Ishikawa (cell line): ENCODE measurements at regions not wholly inside any gene's neighbourhood (a gene's known extent, or its start where the extent isn't known, plus 50 kb on each side); places are given as distances from the start of the nearest gene placed in this dataset.

Experiments
- CEBPB ChIP-seq: IDR thresholded peaks from 2 replicates; pipeline ENCODE4 v1.6.1; 2012
- CREB1 ChIP-seq: IDR thresholded peaks from 2 replicates; pipeline ENCODE4 v1.6.1; 2012; ENCODE audit warnings: low read depth
- EGR1 ChIP-seq: IDR thresholded peaks from 2 replicates; pipeline ENCODE4 v1.6.1; 2012
- EP300 ChIP-seq: IDR thresholded peaks from 2 replicates; pipeline ENCODE4 v1.6.1; 2012; ENCODE audit warnings: borderline replicate concordance
- FOXM1 ChIP-seq: IDR thresholded peaks from 2 replicates; pipeline ENCODE4 v1.6.1; 2012; ENCODE audit warnings: low read depth, borderline replicate concordance
- NFIC ChIP-seq: IDR thresholded peaks from 2 replicates; pipeline ENCODE4 v1.6.1; 2012
- RAD21 ChIP-seq: IDR thresholded peaks from 2 replicates; pipeline ENCODE4 v1.6.1; 2012; ENCODE audit warnings: low read depth
- TAF1 ChIP-seq: IDR thresholded peaks from 2 replicates; pipeline ENCODE4 v1.6.1; 2012; ENCODE audit warnings: low read depth, mild to moderate bottlenecking
- TCF12 ChIP-seq: IDR thresholded peaks from 2 replicates; pipeline ENCODE4 v1.6.1; 2012; ENCODE audit warnings: low read depth
- TEAD4 ChIP-seq: IDR thresholded peaks from 2 replicates; pipeline ENCODE4 v1.6.1; 2012
- YY1 ChIP-seq: IDR thresholded peaks from 2 replicates; pipeline ENCODE4 v1.6.1; 2012; ENCODE audit warnings: low read depth
- ZBTB7A ChIP-seq: IDR thresholded peaks from 2 replicates; pipeline ENCODE4 v1.6.1; 2012; ENCODE audit warnings: low read depth
- TF ChIP-seq, protein P1 (sequence below): IDR thresholded peaks from 2 replicates; pipeline ENCODE4 v1.6.1; 2012
- TF ChIP-seq, protein P2 (sequence below): IDR thresholded peaks from 2 replicates; pipeline ENCODE4 v1.6.1; 2012
- TF ChIP-seq, protein P3 (sequence below): IDR thresholded peaks from 2 replicates; pipeline ENCODE4 v1.6.1; 2012; ENCODE audit warnings: low read depth, mild to moderate bottlenecking

DNA sequence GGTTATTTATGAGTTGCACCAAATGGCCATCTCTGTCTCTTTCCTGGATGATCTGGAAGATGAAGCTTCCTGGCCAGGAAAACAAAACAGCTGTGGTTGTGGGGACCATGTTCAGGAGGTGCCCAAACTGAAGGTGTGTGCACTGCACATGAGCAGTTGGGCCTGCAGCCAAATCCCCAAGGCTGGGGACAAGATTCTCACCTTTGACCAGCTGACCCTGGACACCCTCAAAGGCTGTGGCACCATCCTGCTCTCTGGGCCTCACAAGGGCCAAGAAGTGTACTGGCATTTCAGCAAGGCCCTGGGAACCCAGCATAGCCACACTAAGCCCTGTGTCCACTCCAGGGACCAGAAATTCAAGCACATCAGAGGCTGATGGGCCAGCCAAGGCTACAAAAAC lies 84.2 kb downstream of the KCNRG start:
- TF ChIP-seq FOXM1 = no peak
- TF ChIP-seq, protein P1, sequence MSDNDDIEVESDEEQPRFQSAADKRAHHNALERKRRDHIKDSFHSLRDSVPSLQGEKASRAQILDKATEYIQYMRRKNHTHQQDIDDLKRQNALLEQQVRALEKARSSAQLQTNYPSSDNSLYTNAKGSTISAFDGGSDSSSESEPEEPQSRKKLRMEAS = no peak
- no peak for TF ChIP-seq EGR1
- TF ChIP-seq CREB1 = no peak
- TF ChIP-seq, protein P2, sequence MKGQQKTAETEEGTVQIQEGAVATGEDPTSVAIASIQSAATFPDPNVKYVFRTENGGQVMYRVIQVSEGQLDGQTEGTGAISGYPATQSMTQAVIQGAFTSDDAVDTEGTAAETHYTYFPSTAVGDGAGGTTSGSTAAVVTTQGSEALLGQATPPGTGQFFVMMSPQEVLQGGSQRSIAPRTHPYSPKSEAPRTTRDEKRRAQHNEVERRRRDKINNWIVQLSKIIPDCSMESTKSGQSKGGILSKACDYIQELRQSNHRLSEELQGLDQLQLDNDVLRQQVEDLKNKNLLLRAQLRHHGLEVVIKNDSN = no peak
- TF ChIP-seq CEBPB = no peak
- no peak for TF ChIP-seq NFIC
- TF ChIP-seq RAD21 = no peak
- no peak for TF ChIP-seq YY1
- no peak for TF ChIP-seq ZBTB7A
- TF ChIP-seq TEAD4 = no peak

DNA sequence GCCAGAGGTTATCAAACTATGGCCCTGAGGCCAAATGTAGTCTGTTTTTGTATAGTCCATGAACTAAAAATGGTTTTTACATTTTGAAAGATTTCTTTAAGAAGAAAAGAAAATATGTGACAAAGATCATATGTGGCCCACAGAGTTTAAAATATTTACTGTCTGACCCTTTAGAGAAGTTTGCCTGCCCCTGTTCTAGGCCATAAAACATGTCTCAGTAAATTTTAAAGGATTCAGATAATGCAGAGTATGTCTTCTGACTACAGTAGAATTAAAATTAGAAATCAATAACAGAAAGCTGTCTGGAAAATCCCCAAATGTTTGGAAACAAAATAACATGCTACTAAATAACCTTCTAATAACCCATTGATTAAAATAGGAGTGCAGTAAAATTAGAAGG lies 86.3 kb downstream of the KCNRG start:
- TF ChIP-seq NFIC = no peak
- no peak for TF ChIP-seq FOXM1
- TF ChIP-seq CEBPB = no peak
- no peak for TF ChIP-seq CREB1
- TF ChIP-seq TAF1 = no peak
- no peak for TF ChIP-seq YY1
- TF ChIP-seq RAD21 = no peak
- TF ChIP-seq, protein P3, sequence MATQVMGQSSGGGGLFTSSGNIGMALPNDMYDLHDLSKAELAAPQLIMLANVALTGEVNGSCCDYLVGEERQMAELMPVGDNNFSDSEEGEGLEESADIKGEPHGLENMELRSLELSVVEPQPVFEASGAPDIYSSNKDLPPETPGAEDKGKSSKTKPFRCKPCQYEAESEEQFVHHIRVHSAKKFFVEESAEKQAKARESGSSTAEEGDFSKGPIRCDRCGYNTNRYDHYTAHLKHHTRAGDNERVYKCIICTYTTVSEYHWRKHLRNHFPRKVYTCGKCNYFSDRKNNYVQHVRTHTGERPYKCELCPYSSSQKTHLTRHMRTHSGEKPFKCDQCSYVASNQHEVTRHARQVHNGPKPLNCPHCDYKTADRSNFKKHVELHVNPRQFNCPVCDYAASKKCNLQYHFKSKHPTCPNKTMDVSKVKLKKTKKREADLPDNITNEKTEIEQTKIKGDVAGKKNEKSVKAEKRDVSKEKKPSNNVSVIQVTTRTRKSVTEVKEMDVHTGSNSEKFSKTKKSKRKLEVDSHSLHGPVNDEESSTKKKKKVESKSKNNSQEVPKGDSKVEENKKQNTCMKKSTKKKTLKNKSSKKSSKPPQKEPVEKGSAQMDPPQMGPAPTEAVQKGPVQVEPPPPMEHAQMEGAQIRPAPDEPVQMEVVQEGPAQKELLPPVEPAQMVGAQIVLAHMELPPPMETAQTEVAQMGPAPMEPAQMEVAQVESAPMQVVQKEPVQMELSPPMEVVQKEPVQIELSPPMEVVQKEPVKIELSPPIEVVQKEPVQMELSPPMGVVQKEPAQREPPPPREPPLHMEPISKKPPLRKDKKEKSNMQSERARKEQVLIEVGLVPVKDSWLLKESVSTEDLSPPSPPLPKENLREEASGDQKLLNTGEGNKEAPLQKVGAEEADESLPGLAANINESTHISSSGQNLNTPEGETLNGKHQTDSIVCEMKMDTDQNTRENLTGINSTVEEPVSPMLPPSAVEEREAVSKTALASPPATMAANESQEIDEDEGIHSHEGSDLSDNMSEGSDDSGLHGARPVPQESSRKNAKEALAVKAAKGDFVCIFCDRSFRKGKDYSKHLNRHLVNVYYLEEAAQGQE = no peak
- no peak for TF ChIP-seq EGR1
- TF ChIP-seq TEAD4 = no peak
- TF ChIP-seq, protein P1 = no peak
- TF ChIP-seq TCF12 = no peak
- no peak for TF ChIP-seq EP300
- no peak for TF ChIP-seq ZBTB7A
- TF ChIP-seq, protein P2 = no peak

DNA sequence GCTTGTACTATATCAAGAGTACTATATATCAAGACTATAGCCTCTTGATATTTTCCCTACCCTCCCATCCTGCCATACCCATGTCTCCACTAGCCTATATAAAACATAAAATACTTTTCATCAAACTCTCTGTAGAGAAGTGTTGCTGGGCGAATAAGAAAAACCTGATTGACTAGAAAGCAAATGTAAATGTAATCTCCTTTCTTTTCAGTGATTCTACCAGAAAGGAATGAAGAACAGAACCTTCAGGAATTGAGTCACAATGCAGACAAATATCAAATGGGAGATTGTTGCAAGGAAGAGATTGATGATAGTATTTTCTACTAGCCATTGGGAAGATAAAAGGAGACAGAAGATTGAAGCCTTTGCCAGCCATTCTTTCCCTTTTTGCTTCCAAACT lies 89.2 kb downstream of the KCNRG start:
- TF ChIP-seq, protein P1 = no peak
- TF ChIP-seq, protein P2 = no peak
- no peak for TF ChIP-seq EGR1
- TF ChIP-seq FOXM1 = no peak
- TF ChIP-seq CREB1 = no peak
- no peak for TF ChIP-seq YY1
- TF ChIP-seq TAF1 = no peak
- TF ChIP-seq, protein P3 = no peak

DNA sequence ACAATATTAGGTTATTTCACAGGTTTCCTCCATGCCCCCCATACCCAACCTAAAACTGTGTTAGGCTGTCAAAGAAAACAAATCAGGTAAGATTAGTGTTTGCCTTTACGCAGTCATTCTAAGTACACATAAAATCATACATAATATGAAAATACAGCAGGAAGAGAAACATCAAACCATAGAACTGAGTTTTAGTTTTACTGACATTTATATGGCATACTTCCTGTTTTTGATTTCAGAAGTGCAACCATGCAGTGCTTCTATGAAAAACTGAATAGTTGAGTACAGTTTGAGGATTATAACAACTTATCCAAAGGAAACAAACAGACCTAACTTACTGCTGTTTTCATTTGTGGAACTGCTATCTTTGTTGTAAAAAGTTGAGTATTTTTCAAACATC lies 91.3 kb downstream of the KCNRG start:
- TF ChIP-seq TCF12 (no peak), FOXM1 (no peak), EP300 (no peak), NFIC (no peak), YY1 (no peak), TAF1 (no peak), ZBTB7A (no peak), TEAD4 (no peak), CEBPB (no peak), CREB1 (no peak), RAD21 (no peak), EGR1 (no peak)
- TF ChIP-seq, protein P1 = no peak
- TF ChIP-seq, protein P3 = no peak
- TF ChIP-seq, protein P2 = no peak
